ENCODE measurements at regions not wholly inside any gene's neighbourhood (a gene's known extent, or its start where the extent isn't known, plus 50 kb on each side); places are given as distances from the start of the nearest gene placed in this dataset.

DNA sequence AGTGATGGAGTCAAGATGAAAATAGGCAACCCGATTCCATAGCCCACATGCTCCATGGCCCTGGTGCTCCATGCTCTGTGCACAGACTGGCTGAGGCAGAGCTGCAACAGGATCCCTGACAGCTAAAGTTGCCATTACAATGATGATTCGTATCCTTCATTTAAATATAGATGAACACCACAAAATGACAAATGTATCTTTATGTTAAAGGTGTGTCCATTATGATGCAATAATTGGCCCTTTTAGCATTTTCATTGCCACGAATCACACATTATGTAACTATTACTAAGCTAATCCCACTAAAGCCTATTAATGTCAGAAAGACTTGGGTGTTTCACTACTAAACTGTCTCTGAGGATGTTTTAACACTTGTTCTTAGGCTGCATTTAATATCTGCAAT is 270.2 kb upstream of the THBS1 start:
- 92% methylated on average over 3 of the region's 3 CpGs; no CpG with 5 or more reads in 1 of the 2 experiments for WGBS, 2 experiments (ENCODE audit: extremely low coverage in 1 of 2, insufficient coverage in 1 of 2, insufficient read length in 1 of 2, insufficient replicate concordance in 2 of 2, low coverage in 1 of 2, low lambda C conversion rate in 2 of 2, missing lambda C conversion rate in 1 of 2)
- no peaks in the 10 kb centered on the region for H3K27me3 ChIP-seq (replicated peaks in 1 of 4; ENCODE audit: control insufficient read depth in 3 of 4, extremely low read depth in 1 of 4, insufficient read depth in 3 of 4, low read length in 3 of 4)
- H2BK120ac ChIP-seq (replicated peaks; ENCODE audit: low read depth, low read length), result no peak overlapping the region
- H4K5ac ChIP-seq (ENCODE audit: insufficient read length, low read depth, low read length), result no peak overlapping the region
- no peaks in the 10 kb centered on the region for H3K79me2 ChIP-seq (ENCODE audit: control insufficient read depth in 1 of 2, insufficient read depth in 2 of 2, low read length in 2 of 2)
- H2BK12ac ChIP-seq (ENCODE audit: low read depth, low read length), result no peak overlapping the region
- no peaks in the 10 kb centered on the region for H3K9me3 ChIP-seq (ENCODE audit: insufficient read depth in 2 of 2, low read depth in 1 of 2, low read length in 1 of 2)
- FAIRE-seq (no peak), DNase-seq (ENCODE audit: low read depth in 1 of 2, low spot score in 2 of 2) (no peak)
- H4K20me1 ChIP-seq (replicated peaks in 1 of 2; ENCODE audit: control insufficient read depth in 1 of 2, insufficient read depth in 2 of 2, low read length in 2 of 2), result no peaks in the 10 kb centered on the region
- no peak overlapping the region for H4K8ac ChIP-seq (ENCODE audit: extremely low read depth, insufficient read depth, low read length)
- H3K27ac ChIP-seq (ENCODE audit: low read depth, low read length), result no peak overlapping the region
- no peak overlapping the region for H2AK5ac ChIP-seq (ENCODE audit: low read depth, low read length)
- H3K4me1 ChIP-seq (replicated peaks in 1 of 4; ENCODE audit: control insufficient read depth in 3 of 4, insufficient read depth in 4 of 4, low read length in 3 of 4), result no peaks in the 10 kb centered on the region
- no peak overlapping the region for H4K91ac ChIP-seq (replicated peaks; ENCODE audit: insufficient read length, low read length)
- no peaks in the 10 kb centered on the region for H3K36me3 ChIP-seq (ENCODE audit: control insufficient read depth in 2 of 4, insufficient read depth in 4 of 4, low read length in 3 of 4)
- H3K56ac ChIP-seq (replicated peaks; ENCODE audit: insufficient read length, low read depth, low read length), result no peak overlapping the region
- no peak overlapping the region for H3K9ac ChIP-seq (replicated peaks in 1 of 4; ENCODE audit: extremely low read depth in 1 of 4, low read depth in 3 of 4, low read length in 3 of 4)
- H3K23ac ChIP-seq (ENCODE audit: insufficient read length), result no peak overlapping the region
- no peak overlapping the region for H3K4me2 ChIP-seq (ENCODE audit: insufficient read depth in 1 of 2, low read depth in 2 of 2, low read length in 2 of 2)
- no peak for TF ChIP-seq SP2 (IDR thresholded peaks at IDR 0.05; ENCODE audit: low read length)
- TF ChIP-seq EZH2 (IDR thresholded peaks at IDR 0.05; ENCODE audit: low read depth, low read length, severe bottlenecking), result no peak
- no peak for TF ChIP-seq KDM5A (IDR thresholded peaks at IDR 0.05; ENCODE audit: low read length)
- TF ChIP-seq SRF (IDR thresholded peaks at IDR 0.05; ENCODE audit: low read depth, low read length), result no peak
- H2BK20ac ChIP-seq (ENCODE audit: low read length), result no peak overlapping the region
- H3K4ac ChIP-seq (replicated peaks; ENCODE audit: insufficient read length, low read depth, low read length), result no peak overlapping the region
- no peak overlapping the region for H2AFZ ChIP-seq (ENCODE audit: low read length)
- H3K18ac ChIP-seq (ENCODE audit: extremely low read depth, low read length), result no peak overlapping the region
- no peak overlapping the region for H3K4me3 ChIP-seq (ENCODE audit: extremely low read depth in 1 of 4, insufficient read depth in 2 of 4, low read depth in 3 of 4, low read length in 4 of 4)
- POLR2A ChIA-PET (ENCODE audit: partially characterized antibody), result interaction anchor here (2.4 kb wide), 1 partner anchor 270 kb away, joined by 10 read pairs; the partner anchor contains the start of gene THBS1
- no peak overlapping the region for H2BK15ac ChIP-seq (ENCODE audit: low read length)
- no peaks in the 10 kb centered on the region for H3K79me1 ChIP-seq (ENCODE audit: low read depth, low read length)
- H3K23me2 ChIP-seq (ENCODE audit: low read depth, low read length), result no peaks in the 10 kb centered on the region
- no peak overlapping the region for H2BK5ac ChIP-seq (ENCODE audit: low read depth, low read length)
- CTCF ChIA-PET (ENCODE audit: partially characterized antibody), result interaction anchor here (0.6 kb wide), 1 partner anchor 167 kb away, joined by 3 read pairs; no protein-coding TSS in a partner anchor
- H3K14ac ChIP-seq (ENCODE audit: insufficient read length), result no peak overlapping the region
